ENCODE measurements at regions not wholly inside any gene's neighbourhood (a gene's known extent, or its start where the extent isn't known, plus 50 kb on each side); places are given as distances from the start of the nearest gene placed in this dataset.

GRCh38 chr5:168179192-168179593, 112.3 kb upstream of the WWC1 start:
- Histone ChIP-seq H3K36me3 (ENCODE audit: low read depth) (no peaks in the 10 kb centered on the region), H3K9me3 (ENCODE audit: severe bottlenecking) (no peaks in the 10 kb centered on the region), H3K4me1 (ENCODE audit: insufficient read depth, poor library complexity, severe bottlenecking) (no peaks in the 10 kb centered on the region), H3K27ac (ENCODE audit: poor library complexity, severe bottlenecking) (no peak overlapping the region), H3K27me3 (ENCODE audit: insufficient read depth, poor library complexity, severe bottlenecking) (no peaks in the 10 kb centered on the region), H3K4me3 (ENCODE audit: severe bottlenecking) (no peak overlapping the region)
- TF ChIP-seq CTCF (IDR thresholded peaks at IDR 0.05; ENCODE audit: poor library complexity, severe bottlenecking) = no peak
- DNase-seq (ENCODE audit: low spot score) (no peak), ATAC-seq (ENCODE audit: low read depth) (no peak)

- no peak for TF ChIP-seq CTCF (IDR thresholded peaks at IDR 0.05; ENCODE audit: poor library complexity, severe bottlenecking)
- H3K36me3 ChIP-seq (ENCODE audit: low read depth) = no peaks in the 10 kb centered on the region
- H3K4me1 ChIP-seq (ENCODE audit: insufficient read depth, poor library complexity, severe bottlenecking) = no peaks in the 10 kb centered on the region
- ATAC-seq (ENCODE audit: low read depth) = no peak
- H3K27ac ChIP-seq (ENCODE audit: poor library complexity, severe bottlenecking) = no peak overlapping the region
- DNase-seq (ENCODE audit: low spot score) = no peak
- no peak overlapping the region for H3K4me3 ChIP-seq (ENCODE audit: severe bottlenecking)
- no peaks in the 10 kb centered on the region for H3K27me3 ChIP-seq (ENCODE audit: insufficient read depth, poor library complexity, severe bottlenecking)
- H3K9me3 ChIP-seq (ENCODE audit: severe bottlenecking) = no peaks in the 10 kb centered on the region
These were observed 109.2 kb upstream of the WWC1 start for GRCh38 chr5:168182269-168182668.

GRCh38 chr5:168184103-168184502, 107.3 kb upstream of the WWC1 start:
- H3K9me3 ChIP-seq (ENCODE audit: severe bottlenecking) = no peaks in the 10 kb centered on the region
- H3K4me3 ChIP-seq (ENCODE audit: severe bottlenecking) = no peak overlapping the region
- H3K36me3 ChIP-seq (ENCODE audit: low read depth) = no peaks in the 10 kb centered on the region
- no peak for ATAC-seq (ENCODE audit: low read depth)
- no peaks in the 10 kb centered on the region for H3K4me1 ChIP-seq (ENCODE audit: insufficient read depth, poor library complexity, severe bottlenecking)
- H3K27ac ChIP-seq (ENCODE audit: poor library complexity, severe bottlenecking) = no peak overlapping the region
- H3K27me3 ChIP-seq (ENCODE audit: insufficient read depth, poor library complexity, severe bottlenecking) = no peaks in the 10 kb centered on the region
- TF ChIP-seq CTCF (IDR thresholded peaks at IDR 0.05; ENCODE audit: poor library complexity, severe bottlenecking) = no peak
- no peak for DNase-seq (ENCODE audit: low spot score)

GRCh38 chr5:168186289-168187074, 105.0 kb upstream of the WWC1 start:
- no peak for ATAC-seq (ENCODE audit: low read depth)
- H3K9me3 ChIP-seq (ENCODE audit: severe bottlenecking) = no peaks in the 10 kb centered on the region
- H3K27ac ChIP-seq (ENCODE audit: poor library complexity, severe bottlenecking) = no peak overlapping the region
- H3K27me3 ChIP-seq (ENCODE audit: insufficient read depth, poor library complexity, severe bottlenecking) = no peaks in the 10 kb centered on the region
- TF ChIP-seq CTCF (IDR thresholded peaks at IDR 0.05; ENCODE audit: poor library complexity, severe bottlenecking) = no peak
- DNase-seq (ENCODE audit: low spot score) = no peak
- H3K4me3 ChIP-seq (ENCODE audit: severe bottlenecking) = no peak overlapping the region
- no peaks in the 10 kb centered on the region for H3K4me1 ChIP-seq (ENCODE audit: insufficient read depth, poor library complexity, severe bottlenecking)
- H3K36me3 ChIP-seq (ENCODE audit: low read depth) = no peaks in the 10 kb centered on the region

- no peak for TF ChIP-seq CTCF (IDR thresholded peaks at IDR 0.05; ENCODE audit: poor library complexity, severe bottlenecking)
- Histone ChIP-seq H3K36me3 (ENCODE audit: low read depth) (no peaks in the 10 kb centered on the region), H3K27ac (ENCODE audit: poor library complexity, severe bottlenecking) (no peak overlapping the region), H3K9me3 (ENCODE audit: severe bottlenecking) (no peaks in the 10 kb centered on the region), H3K27me3 (ENCODE audit: insufficient read depth, poor library complexity, severe bottlenecking) (peaks cover 3% of the 10 kb centered on the region), H3K4me1 (ENCODE audit: insufficient read depth, poor library complexity, severe bottlenecking) (no peaks in the 10 kb centered on the region), H3K4me3 (ENCODE audit: severe bottlenecking) (no peak overlapping the region)
- DNase-seq (ENCODE audit: low spot score) (no peak), ATAC-seq (ENCODE audit: low read depth) (no peak)
These were observed 103.8 kb upstream of the WWC1 start for GRCh38 chr5:168187614-168188013.
